ENCODE measurements at regions not wholly inside any gene's neighbourhood (a gene's known extent, or its start where the extent isn't known, plus 50 kb on each side); places are given as distances from the start of the nearest gene placed in this dataset.

DNA sequence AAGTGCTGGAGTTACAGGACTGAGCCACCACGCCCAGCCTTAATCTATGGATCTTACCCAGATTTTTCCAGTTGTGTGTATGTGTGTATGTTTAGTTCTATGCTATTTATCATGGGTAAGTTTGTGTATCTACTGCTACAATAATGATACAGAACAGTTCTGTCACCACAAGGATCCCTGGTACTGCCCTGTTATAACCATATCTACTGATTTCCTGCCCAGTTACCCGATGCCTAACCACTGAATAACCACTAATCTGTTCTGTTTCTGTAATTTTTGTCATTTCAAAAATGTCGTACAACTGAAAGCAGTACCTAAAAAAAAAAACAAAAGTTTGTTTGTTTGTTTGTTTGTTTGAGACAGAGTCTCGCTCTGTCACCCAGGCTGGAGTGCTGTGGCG is 123.7 kb upstream of the RAP2B start:
- H3K4me3 ChIP-seq (ENCODE audit: low read depth, low read length) = no peak overlapping the region
- TF ChIP-seq, protein P1, sequence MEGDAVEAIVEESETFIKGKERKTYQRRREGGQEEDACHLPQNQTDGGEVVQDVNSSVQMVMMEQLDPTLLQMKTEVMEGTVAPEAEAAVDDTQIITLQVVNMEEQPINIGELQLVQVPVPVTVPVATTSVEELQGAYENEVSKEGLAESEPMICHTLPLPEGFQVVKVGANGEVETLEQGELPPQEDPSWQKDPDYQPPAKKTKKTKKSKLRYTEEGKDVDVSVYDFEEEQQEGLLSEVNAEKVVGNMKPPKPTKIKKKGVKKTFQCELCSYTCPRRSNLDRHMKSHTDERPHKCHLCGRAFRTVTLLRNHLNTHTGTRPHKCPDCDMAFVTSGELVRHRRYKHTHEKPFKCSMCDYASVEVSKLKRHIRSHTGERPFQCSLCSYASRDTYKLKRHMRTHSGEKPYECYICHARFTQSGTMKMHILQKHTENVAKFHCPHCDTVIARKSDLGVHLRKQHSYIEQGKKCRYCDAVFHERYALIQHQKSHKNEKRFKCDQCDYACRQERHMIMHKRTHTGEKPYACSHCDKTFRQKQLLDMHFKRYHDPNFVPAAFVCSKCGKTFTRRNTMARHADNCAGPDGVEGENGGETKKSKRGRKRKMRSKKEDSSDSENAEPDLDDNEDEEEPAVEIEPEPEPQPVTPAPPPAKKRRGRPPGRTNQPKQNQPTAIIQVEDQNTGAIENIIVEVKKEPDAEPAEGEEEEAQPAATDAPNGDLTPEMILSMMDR (IDR thresholded peaks at IDR 0.05; ENCODE audit: low read depth, low read length) = no peak
- POLR2A ChIA-PET = no interaction called here
- no peak overlapping the region for H3K27ac ChIP-seq (ENCODE audit: low read depth, low read length)
- DNase-seq (ENCODE audit: low read depth, low spot score) = no peak
- H3K9me3 ChIP-seq (ENCODE audit: control insufficient read depth, insufficient read depth, low read length) = no peaks in the 10 kb centered on the region
- no peaks in the 10 kb centered on the region for H3K27me3 ChIP-seq (ENCODE audit: control insufficient read depth, insufficient read depth, low read length)
- CTCF ChIA-PET = no interaction called here

DNA sequence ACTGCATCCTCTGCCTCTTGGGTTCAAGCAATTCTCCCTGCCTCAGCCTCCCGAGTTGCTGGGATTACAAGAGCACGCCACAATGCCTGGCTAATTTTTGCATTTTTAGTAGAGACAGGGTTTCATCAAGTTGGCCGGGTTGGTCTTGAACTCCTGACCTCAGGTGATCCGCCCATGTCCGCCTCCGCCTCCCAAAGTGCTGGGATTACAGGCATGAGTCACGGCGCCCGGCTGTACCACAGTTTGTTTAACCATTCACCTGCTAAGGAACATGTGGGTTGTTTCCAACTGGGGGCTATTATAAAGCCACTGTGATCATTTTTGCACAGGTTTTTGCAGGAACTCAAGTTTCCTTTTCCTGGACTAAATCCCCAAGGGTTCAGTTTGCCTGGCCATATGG is 123.2 kb upstream of the RAP2B start:
- TF ChIP-seq, protein P1 (IDR thresholded peaks at IDR 0.05; ENCODE audit: low read depth, low read length) = no peak
- Histone ChIP-seq H3K27ac (ENCODE audit: low read depth, low read length) (no peak overlapping the region), H3K27me3 (ENCODE audit: control insufficient read depth, insufficient read depth, low read length) (no peaks in the 10 kb centered on the region), H3K4me3 (ENCODE audit: low read depth, low read length) (no peak overlapping the region), H3K9me3 (ENCODE audit: control insufficient read depth, insufficient read depth, low read length) (no peaks in the 10 kb centered on the region)
- ChIA-PET POLR2A (no interaction called here), CTCF (no interaction called here)
- DNase-seq (ENCODE audit: low read depth, low spot score) = no peak

DNA sequence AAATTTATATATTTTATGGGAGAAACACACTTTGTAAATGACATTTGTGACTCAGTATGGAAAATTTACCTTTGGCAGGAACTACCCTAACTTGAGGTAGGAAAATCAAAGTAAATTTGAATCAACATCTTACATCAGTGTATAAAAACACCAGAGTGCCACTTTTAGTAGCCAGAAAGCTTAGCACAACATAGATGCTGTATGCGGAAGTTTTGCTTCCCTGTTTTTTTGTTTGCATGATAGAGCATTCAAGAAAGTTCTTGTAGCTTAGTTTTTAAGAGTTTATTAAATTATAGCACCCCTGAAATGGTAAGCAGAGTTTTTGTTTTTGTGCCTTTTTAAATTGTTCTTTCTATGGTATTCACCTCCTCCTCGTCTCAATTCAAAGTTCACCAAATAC is 120.8 kb upstream of the RAP2B start:
- no peaks in the 10 kb centered on the region for H3K9me3 ChIP-seq (ENCODE audit: control insufficient read depth, insufficient read depth, low read length)
- TF ChIP-seq, protein P1 (IDR thresholded peaks at IDR 0.05; ENCODE audit: low read depth, low read length) = no peak
- CTCF ChIA-PET = interaction anchor here (0.6 to 3.0 kb wide), 10 partner anchors 8 to 980 kb away, joined by 3 to 18 read pairs (median 4); partner anchors contain the start of gene RAP2B
- POLR2A ChIA-PET = no interaction called here
- no peak overlapping the region for H3K4me3 ChIP-seq (ENCODE audit: low read depth, low read length)
- no peak overlapping the region for H3K27ac ChIP-seq (ENCODE audit: low read depth, low read length)
- DNase-seq (ENCODE audit: low read depth, low spot score) = no peak
- no peaks in the 10 kb centered on the region for H3K27me3 ChIP-seq (ENCODE audit: control insufficient read depth, insufficient read depth, low read length)

DNA sequence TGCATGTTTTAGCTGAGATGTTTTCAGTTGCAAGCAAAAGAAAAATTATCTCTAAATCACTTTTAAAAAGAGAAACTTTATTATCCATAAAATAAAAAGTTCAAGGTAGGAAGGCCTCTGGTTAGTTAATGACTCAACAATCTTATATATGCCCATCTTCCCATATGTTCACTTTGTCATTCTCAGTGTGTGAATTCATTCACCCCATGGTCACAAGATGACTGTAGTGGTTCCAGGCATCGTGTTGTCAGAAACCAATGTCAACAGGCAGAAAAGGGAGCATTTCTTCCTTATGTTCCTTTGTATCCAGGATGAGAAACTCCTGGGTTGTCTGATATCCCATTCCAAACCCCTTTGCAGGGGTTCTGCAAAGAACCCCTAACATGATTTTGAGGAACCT is 119.9 kb upstream of the RAP2B start:
- TF ChIP-seq, protein P1 (IDR thresholded peaks at IDR 0.05; ENCODE audit: low read depth, low read length) = no peak
- no peak overlapping the region for H3K4me3 ChIP-seq (ENCODE audit: low read depth, low read length)
- CTCF ChIA-PET = interaction anchor here (1.0 to 3.0 kb wide), 11 partner anchors 9 to 1210 kb away, joined by 3 to 22 read pairs (median 10); partner anchors contain the start of gene RAP2B
- H3K9me3 ChIP-seq (ENCODE audit: control insufficient read depth, insufficient read depth, low read length) = no peaks in the 10 kb centered on the region
- H3K27ac ChIP-seq (ENCODE audit: low read depth, low read length) = no peak overlapping the region
- no peak for DNase-seq (ENCODE audit: low read depth, low spot score)
- no peaks in the 10 kb centered on the region for H3K27me3 ChIP-seq (ENCODE audit: control insufficient read depth, insufficient read depth, low read length)
- POLR2A ChIA-PET = interaction anchor here (1.5 to 2.3 kb wide), 2 partner anchors 119 to 121 kb away, joined by 8 to 36 read pairs; no protein-coding TSS in a partner anchor

DNA sequence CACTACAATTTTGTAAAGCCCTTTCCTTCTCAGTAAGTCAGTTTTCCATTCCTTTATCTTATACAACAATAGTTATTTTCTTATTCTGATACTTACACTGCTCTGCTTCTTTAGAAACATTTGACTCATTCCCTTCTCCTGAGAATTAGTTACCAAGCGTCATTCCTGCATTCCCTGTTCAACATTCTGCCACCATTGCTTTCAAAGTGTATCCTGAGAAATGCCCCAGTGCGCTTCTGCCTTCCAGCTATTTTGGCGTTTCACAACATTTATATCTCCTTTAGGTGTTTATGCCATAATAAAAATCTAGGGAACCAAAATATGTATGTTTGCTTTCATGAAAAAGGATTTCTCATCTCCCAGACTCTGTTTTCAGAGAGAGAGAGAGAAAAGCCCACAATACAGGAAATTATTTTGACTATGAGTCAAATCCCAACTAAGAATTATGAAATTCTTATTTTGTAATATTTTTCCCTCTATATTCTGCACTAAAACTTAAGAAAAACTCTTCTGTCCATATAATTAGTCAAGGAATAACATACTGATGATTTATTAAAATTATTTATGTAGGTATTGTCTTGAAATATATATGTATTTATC is 118.2 kb upstream of the RAP2B start:
- ChIA-PET POLR2A (interaction anchor here (2.3 kb wide), 1 partner anchor 117 kb away, joined by 36 read pairs; no protein-coding TSS in a partner anchor), CTCF (interaction anchor here (0.6 to 2.8 kb wide), 33 partner anchors 7 to 1186 kb away, joined by 3 to 22 read pairs (median 4); no protein-coding TSS in a partner anchor)
- TF ChIP-seq, protein P1 (IDR thresholded peaks at IDR 0.05; ENCODE audit: low read depth, low read length) = no peak
- H3K9me3 ChIP-seq (ENCODE audit: control insufficient read depth, insufficient read depth, low read length) = no peaks in the 10 kb centered on the region
- no peaks in the 10 kb centered on the region for H3K27me3 ChIP-seq (ENCODE audit: control insufficient read depth, insufficient read depth, low read length)
- DNase-seq (ENCODE audit: low read depth, low spot score) = no peak
- no peak overlapping the region for H3K4me3 ChIP-seq (ENCODE audit: low read depth, low read length)
- H3K27ac ChIP-seq (ENCODE audit: low read depth, low read length) = no peak overlapping the region

Measured in AG04450 (cell line).